GM23248 (cell line): ENCODE measurements at regions not wholly inside any gene's neighbourhood (a gene's known extent, or its start where the extent isn't known, plus 50 kb on each side); places are given as distances from the start of the nearest gene placed in this dataset.

Source experiments
- EZH2 ChIP-seq: fragments of 200-600 bp; sonication (generic); IDR thresholded peaks from 2 replicates; pipeline ENCODE4 v1.6.1; 2018; ENCODE audit warnings: antibody characterized with exemption, mild to moderate bottlenecking; ENCODE audit not compliant: insufficient read depth, poor library complexity, severe bottlenecking
- EZH2phosphoT487 ChIP-seq: fragments of 200-600 bp; sonication (generic); IDR thresholded peaks from 2 replicates; pipeline ENCODE4 v1.6.1; 2018; ENCODE audit warnings: antibody characterized with exemption, moderate library complexity, mild to moderate bottlenecking, low read depth; ENCODE audit not compliant: insufficient read depth

DNA sequence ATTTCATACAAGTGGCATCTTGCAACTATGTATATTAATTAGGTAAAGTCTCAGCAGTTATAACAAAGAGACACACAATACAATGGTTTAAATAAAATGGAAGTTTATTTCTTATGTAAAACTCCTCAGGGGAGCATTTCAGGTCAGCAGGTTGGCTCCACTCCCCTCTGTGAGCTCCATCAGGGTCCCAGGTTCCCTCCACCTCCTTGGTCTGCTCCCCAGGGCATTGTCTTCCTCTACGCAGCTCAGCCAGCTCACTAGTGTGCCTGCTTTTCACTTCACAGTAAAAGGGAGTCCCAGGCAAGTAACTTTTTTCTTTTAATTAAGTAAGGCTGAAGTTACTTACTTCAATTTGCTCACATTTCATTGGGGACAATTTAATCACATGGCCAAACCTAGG lies 135.3 kb upstream of the FNDC3A start:
- TF ChIP-seq EZH2, result no peak
- TF ChIP-seq EZH2phosphoT487, result no peak
